ENCODE measurements at regions not wholly inside any gene's neighbourhood (a gene's known extent, or its start where the extent isn't known, plus 50 kb on each side); places are given as distances from the start of the nearest gene placed in this dataset.

GRCh38 chr9:14023285-14023684, 290.7 kb downstream of the NFIB start:
- no peak for DNase-seq (ENCODE audit: low read depth)
- no peak overlapping the region for H3K4me3 ChIP-seq (ENCODE audit: low read length)
- TF ChIP-seq CTCF (IDR thresholded peaks at IDR 0.05; ENCODE audit: insufficient read depth, low read depth, low read length, missing control alignments), result no peak

DNA sequence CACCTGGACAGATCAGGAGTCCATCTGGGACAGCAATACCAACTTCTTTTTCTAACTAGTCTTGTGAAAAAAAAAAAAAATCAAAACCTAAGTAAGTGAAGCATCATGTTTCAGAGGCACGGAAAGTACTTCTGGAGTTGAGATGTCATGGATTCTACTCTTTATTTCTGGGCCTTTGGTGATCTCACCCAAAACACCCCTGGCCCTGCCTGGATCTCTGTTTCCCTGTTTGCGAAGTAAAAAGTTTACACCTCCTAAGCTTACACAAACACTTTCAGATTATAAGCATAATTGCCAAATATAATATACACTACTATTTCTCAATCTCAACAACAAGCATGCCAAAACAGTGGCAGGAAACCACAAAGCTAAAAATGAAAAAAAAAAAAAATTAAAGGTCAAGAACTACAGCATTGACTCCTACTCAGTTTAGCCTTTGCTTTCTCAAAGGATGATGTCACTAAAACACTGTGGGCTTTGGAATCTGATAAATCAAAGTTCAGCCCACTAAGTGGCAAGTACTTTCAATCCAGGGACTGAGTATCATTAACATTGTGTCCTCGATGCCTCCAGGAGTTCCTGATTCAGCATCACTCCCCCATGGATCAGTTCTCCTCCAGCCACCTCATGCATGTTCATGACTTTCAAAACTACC, 291.9 kb downstream of the NFIB start:
- no peak overlapping the region for H3K4me3 ChIP-seq (ENCODE audit: low read length)
- no peak for TF ChIP-seq CTCF (IDR thresholded peaks at IDR 0.05; ENCODE audit: insufficient read depth, low read depth, low read length, missing control alignments)
- peak; percentile 36 for DNase-seq (ENCODE audit: low read depth)

DNA sequence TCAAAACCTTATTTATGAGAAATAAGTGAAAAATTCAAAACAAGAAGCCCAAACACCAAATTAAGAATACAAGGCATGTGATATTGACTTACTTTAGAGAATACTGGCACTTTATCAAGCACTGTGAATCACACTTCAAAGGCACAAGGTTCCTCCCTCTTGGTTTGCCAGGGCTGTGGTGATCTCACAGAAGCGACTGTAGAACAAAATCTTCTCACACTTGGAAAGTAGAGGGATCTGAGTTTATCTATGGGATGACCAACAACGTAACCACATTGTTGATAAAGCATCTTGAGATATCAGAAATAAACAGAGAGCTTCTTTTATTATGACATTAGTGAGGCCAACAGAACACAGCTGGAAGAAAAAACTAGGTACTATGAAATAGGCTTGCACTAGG, 295.9 kb downstream of the NFIB start:
- no peak for TF ChIP-seq CTCF (IDR thresholded peaks at IDR 0.05; ENCODE audit: insufficient read depth, low read depth, low read length, missing control alignments)
- DNase-seq (ENCODE audit: low read depth), result peak; percentile 78
- H3K4me3 ChIP-seq (ENCODE audit: low read length), result no peak overlapping the region

DNA sequence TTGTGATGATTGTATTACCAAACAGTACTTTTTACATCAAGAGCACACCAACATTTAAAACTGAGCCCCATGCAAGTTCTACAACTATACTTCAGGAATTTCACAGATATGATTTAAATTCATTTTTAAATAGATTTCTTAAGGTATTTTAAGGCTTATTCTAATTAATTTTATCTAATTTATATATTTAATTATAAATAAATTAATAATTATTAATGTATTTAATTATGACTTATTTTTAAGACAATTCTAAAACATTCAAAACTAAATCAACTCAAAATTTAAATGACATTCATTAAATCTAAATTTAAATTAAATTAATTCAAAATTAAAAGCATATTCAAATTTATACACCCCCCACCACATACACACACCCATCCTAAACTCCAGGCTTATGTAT, 299.2 kb downstream of the NFIB start:
- no peak for TF ChIP-seq CTCF (IDR thresholded peaks at IDR 0.05; ENCODE audit: insufficient read depth, low read depth, low read length, missing control alignments)
- H3K4me3 ChIP-seq (ENCODE audit: low read length), result no peak overlapping the region
- DNase-seq (ENCODE audit: low read depth), result no peak

- no peak overlapping the region for H3K4me3 ChIP-seq (ENCODE audit: low read length)
- peak; percentile 13 for DNase-seq (ENCODE audit: low read depth)
- no peak for TF ChIP-seq CTCF (IDR thresholded peaks at IDR 0.05; ENCODE audit: insufficient read depth, low read depth, low read length, missing control alignments)
Observed at GRCh38 chr9:14014218-14014617, 299.7 kb downstream of the NFIB start.

DNA sequence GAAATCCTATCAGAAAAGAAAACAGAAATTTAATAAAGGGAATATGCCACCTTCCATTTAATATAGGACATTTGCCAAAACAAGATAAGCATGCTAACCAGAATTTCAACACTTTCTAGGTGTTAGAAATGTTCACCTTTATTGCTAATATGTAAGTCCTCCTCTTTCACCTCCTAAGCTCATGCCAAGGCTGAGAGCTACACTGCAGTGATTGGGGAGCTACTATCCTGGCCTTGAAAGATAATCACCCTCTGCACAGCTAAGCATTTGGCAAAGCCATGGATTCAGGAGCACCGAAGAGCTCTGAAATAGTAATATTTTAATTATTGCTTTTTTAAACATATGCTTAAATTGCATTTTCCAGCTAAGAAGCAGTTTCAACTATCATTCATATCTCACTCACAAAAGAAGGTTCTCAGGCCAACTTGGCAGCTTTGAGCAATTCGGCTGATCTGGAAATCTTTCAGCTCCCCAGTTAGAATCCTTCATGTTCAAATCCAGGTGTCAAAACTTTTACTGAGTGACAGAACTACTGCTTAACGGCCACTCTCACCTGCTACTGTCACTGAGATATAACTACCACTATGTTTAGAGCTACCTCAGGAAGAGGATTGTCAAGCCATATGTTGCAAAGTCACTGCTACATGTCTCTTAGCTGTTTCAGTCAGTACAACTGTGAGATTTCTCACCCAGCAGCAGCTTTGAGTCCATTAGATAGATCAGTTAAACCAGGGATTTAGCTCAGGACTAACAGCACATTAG, 302.0 kb downstream of the NFIB start:
- TF ChIP-seq CTCF (IDR thresholded peaks at IDR 0.05; ENCODE audit: insufficient read depth, low read depth, low read length, missing control alignments), result no peak
- no peak for DNase-seq (ENCODE audit: low read depth)
- H3K4me3 ChIP-seq (ENCODE audit: low read length), result no peak overlapping the region

Measured in epithelial cell of esophagus (primary cell).